RPMI7951 (cell line): ENCODE measurements at regions not wholly inside any gene's neighbourhood (a gene's known extent, or its start where the extent isn't known, plus 50 kb on each side); places are given as distances from the start of the nearest gene placed in this dataset.

Experiments used
- DNase-seq: peaks from one replicate; pipeline ENCODE4 v3.0.0-alpha.2; 2012; ENCODE audit warnings: low read depth

DNA sequence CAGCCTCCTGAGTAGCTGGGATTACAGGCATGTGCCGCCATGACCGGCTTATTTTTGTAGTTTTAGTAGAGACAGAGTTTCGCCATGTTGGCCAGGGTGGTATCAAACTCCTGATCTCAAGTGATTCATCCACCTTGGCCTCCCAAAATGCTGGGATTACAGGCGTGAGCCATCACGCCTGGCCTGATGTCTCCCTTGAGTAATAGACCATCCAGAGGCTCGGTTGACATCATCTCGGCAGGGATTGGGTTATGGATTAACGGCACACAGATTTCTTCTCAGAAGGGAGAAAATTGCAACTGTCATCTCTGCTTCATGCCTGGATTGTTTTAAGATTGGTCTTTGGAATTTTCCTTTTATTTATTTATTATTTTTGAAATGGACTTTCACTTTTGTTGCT lies 239.2 kb upstream of the LARGE1 start:
- no peak for DNase-seq

GRCh38 chr22:34160141-34160783 lies 240.0 kb upstream of the LARGE1 start:
- no peak for DNase-seq

GRCh38 chr22:34161431-34162123 lies 241.3 kb upstream of the LARGE1 start:
- DNase-seq, result no peak

DNA sequence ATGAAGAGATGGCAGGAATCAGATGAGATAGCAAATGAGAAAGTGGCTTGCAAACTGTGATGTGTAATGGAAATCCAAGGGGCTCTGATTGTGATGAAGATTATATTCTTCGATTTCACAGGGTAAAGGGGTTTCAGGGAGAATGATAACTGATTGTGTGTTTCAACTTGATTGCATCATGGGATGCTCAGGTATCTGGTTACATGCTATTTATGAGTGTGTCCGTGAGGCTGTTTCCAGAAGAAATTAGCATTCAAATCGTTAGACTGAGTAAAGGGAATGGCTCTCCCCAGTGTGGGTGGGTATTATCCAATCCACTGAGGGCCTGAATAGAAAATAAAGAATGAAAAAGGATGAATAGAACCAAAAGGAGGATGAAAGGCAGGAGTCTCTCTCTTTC lies 278.7 kb upstream of the LARGE1 start:
- no peak for DNase-seq

GRCh38 chr22:34210301-34210700 lies 290.0 kb upstream of the LARGE1 start:
- DNase-seq, result no peak

- no peak for DNase-seq
Observed at GRCh38 chr22:34214372-34214771, 294.1 kb upstream of the LARGE1 start.

GRCh38 chr22:34225278-34225677 lies 305.0 kb upstream of the LARGE1 start:
- no peak for DNase-seq

- DNase-seq, result no peak
Observed at GRCh38 chr22:34236527-34236926, 316.3 kb upstream of the LARGE1 start.

DNA sequence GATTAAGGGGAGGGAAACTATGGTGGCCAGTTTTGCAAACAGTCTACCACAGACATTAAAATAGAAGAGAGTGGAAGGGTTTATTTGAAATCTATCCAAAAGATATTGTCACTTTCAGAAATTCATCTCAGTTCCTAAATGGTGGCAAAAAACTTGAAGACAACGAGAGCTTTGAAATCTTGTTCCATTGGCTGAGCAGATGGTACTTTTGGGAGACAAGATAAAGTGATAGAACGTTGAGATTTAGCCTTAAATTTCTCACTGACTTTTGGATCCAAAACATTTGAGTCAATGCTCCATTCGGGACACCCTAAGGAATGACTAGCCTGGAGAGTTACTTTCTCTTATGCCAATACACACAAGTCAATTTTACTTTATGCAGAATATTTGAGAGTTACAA lies 319.1 kb upstream of the LARGE1 start:
- DNase-seq, result no peak

DNA sequence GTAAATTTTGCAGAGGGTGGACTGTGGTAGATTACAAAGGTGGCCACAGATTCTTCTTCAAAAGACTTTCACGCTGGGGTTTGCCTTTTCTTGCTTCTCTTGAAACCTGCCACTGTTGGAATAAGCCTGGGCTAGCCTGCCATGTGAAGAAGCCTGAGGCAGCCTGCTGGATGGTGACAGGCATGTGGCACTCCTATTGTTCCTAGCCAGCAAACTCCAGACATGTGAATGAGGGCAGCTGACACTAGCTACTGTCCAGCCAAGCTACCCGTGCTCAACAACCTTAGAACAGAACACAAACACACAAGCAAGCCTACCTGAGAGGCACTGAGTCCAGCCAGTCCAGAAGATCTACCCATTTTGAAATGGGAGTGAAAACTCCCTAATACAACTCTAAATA lies 322.7 kb upstream of the LARGE1 start:
- no peak for DNase-seq

- DNase-seq, result no peak
Observed at GRCh38 chr22:34255042-34255441, 334.8 kb upstream of the LARGE1 start.

DNA sequence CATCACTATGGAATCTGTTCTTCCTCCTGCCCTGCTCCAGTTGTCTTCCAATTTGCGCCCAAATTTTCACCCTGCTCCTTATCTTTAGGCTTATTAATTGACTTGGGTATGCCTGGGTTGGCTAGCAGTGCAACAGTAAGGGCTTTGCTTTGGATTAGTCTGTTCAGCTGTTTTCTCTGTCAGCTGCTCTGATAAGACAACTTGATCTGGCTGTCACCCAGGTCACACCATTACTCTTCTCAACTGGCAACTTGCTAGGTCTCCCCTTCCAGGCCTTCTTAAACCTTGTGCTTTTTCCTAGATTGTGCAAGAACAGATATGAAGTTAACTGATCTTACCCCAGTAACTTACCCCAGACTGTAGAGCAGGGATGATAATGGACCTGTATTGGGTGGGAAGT lies 357.8 kb upstream of the LARGE1 start:
- no peak for DNase-seq

DNA sequence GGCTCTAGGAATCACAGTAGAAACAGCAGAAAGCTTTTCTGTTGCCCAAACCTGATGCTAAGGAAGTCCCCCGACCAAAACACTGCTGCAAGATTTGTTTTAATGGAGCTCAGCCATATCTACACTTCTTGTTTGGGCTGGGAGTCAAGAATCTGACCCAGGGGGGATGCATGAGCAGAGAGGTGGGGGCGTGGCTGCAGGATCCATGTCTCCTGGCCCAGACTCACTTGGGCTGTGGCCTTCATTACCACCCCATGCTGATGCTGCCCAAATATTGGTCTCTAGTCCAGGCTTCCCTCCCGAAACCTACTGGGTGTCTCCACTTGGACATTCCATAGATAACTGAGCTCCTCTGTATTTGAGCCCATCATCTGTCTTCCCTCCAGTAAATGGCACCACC lies 361.5 kb upstream of the LARGE1 start:
- no peak for DNase-seq

- no peak for DNase-seq
Observed at GRCh38 chr22:34283844-34284243, 363.6 kb upstream of the LARGE1 start.

GRCh38 chr22:34293324-34293723 lies 373.0 kb upstream of the LARGE1 start:
- DNase-seq, result no peak

DNA sequence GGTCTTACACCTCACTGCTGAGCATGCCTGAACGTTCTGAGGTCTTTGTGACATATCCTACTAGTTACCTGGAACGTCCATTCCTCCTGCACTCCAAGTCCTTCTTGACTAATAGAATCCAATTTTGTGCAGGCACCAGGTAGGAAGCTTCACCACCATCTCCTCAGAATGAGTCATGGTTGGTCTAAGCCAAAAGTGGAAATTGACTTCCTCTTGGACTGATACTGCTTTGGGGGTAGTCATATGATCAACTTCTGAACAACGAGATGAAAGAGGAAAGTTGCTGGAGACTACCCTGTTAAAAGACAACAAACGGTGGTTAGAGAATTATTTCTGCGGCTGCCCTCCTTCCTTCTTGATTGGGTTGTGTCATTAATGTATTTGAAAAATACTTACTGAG lies 374.2 kb upstream of the LARGE1 start:
- no peak for DNase-seq

DNA sequence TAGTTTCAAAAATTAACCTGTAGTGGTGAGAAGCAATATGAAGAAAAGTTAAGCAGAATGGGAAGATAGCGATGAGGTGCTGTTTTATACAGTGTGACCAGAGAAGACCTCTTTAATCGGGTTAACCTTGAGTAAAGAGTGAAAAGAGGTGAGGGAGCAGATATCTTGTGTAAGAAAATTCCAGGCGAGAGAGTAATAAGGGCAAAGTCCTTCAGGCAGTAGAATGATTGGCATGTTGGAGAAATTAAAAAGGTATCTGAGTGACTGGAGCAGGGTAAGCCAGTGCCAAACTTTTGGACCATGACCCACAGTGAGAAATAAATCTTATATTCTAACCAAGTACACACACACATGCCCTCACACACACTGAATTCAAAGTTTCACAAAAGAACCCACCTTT lies 374.7 kb upstream of the LARGE1 start:
- DNase-seq, result no peak

- no peak for DNase-seq
Observed at GRCh38 chr22:34296461-34296860, 376.2 kb upstream of the LARGE1 start.

DNA sequence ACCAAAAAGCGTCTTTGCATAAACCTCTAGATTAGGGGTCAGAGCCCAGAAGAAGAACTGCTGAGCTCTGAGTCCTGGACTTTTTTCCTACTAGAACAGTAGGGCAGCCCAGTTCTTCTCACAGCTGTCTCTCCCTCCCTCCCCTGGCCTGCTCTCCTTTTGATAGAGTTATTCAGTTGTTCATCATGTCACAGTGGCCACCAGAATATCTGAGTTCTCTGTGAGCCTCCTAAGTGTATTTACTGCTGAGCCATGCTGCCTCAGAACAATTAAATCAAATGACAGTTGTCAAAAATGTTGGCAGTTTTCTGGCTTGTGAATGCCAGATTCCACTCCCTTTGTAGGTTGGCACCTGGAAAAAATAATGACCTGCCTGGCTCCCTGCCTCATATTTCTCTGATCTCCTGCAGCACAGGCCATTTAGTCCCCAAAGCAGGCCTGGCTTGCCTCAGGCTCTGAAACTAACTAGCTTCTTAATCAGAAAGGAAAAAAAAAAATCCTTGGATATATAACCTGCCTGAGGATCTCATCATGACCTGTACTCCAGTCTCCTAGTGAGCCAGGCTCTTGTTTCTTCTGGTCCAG lies 377.4 kb upstream of the LARGE1 start:
- DNase-seq, result no peak

- DNase-seq, result no peak
Observed at GRCh38 chr22:34299496-34299895, 379.2 kb upstream of the LARGE1 start.

DNA sequence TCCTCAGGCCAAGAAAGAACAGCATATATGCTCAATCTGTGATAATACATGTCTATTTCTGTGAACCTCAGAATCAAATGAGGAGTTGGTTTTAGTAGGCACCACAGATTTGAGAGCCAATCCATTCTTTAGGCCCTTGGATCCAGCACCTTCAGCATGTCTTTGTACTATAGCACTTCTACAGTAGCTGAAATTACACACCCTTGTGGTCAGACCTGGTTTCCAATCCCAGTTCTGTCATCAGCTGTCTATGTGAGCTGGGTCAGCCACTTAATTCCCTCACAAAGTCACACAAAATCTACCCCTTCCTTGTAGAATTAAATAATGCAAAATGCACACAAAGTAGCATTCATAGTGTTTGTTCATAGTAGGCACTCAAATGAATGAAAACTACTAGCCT lies 381.3 kb upstream of the LARGE1 start:
- DNase-seq, result no peak

GRCh38 chr22:34303656-34304055 lies 383.4 kb upstream of the LARGE1 start:
- DNase-seq, result no peak

DNA sequence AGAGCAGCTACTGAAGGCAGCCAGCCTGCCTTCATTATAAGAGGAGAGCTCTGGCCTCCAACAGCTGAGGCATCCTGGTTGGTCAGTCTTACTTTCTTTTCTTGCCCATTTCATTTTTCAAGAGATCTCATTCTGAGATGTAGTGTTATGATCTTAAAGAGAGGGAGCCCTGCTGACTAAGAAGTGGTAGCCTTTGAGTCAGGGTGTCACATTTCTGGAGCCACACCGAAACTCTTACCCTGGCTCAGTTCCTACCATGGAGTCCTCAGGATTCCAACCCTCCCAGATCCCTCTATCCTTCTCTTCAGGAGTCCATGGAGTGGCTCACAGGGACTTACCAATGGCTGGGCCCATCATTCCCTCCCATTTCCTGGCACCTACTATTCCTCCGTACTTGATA lies 386.1 kb upstream of the LARGE1 start:
- DNase-seq, result no peak

- DNase-seq, result no peak
Observed at GRCh38 chr22:34308101-34308500, 387.8 kb upstream of the LARGE1 start.
